ENCODE measurements at regions not wholly inside any gene's neighbourhood (a gene's known extent, or its start where the extent isn't known, plus 50 kb on each side); places are given as distances from the start of the nearest gene placed in this dataset.

GRCh38 chr2:128745946-128746345, 427.3 kb upstream of the HS6ST1 start:
- no peak for TF ChIP-seq CTCF (conservative IDR thresholded peaks at IDR 0.05; ENCODE audit: low read length)
- no peak for DNase-seq (ENCODE audit: low read depth)
- H3K4me3 ChIP-seq (ENCODE audit: low read length): no peak overlapping the region

- TF ChIP-seq CTCF (conservative IDR thresholded peaks at IDR 0.05; ENCODE audit: low read length): no peak
- no peak overlapping the region for H3K4me3 ChIP-seq (ENCODE audit: low read length)
- DNase-seq (ENCODE audit: low read depth): no peak
Measured at GRCh38 chr2:128746356-128746755, 427.7 kb upstream of the HS6ST1 start.

- H3K4me3 ChIP-seq (ENCODE audit: low read length): no peak overlapping the region
- DNase-seq (ENCODE audit: low read depth): no peak
- TF ChIP-seq CTCF (conservative IDR thresholded peaks at IDR 0.05; ENCODE audit: low read length): no peak
Measured at GRCh38 chr2:128748336-128748735, 429.7 kb upstream of the HS6ST1 start.

- no peak for TF ChIP-seq CTCF (conservative IDR thresholded peaks at IDR 0.05; ENCODE audit: low read length)
- H3K4me3 ChIP-seq (ENCODE audit: low read length): no peak overlapping the region
- DNase-seq (ENCODE audit: low read depth): no peak
Measured at GRCh38 chr2:128748835-128749605, 430.4 kb upstream of the HS6ST1 start.

- DNase-seq (ENCODE audit: low read depth): no peak
- no peak overlapping the region for H3K4me3 ChIP-seq (ENCODE audit: low read length)
- TF ChIP-seq CTCF (conservative IDR thresholded peaks at IDR 0.05; ENCODE audit: low read length): no peak
Measured at GRCh38 chr2:128750328-128751165, 431.9 kb upstream of the HS6ST1 start.

GRCh38 chr2:128751746-128752145, 433.1 kb upstream of the HS6ST1 start:
- no peak for TF ChIP-seq CTCF (conservative IDR thresholded peaks at IDR 0.05; ENCODE audit: low read length)
- no peak for DNase-seq (ENCODE audit: low read depth)
- no peak overlapping the region for H3K4me3 ChIP-seq (ENCODE audit: low read length)

Measured in AG10803 (cell line).